OCI-LY3 (cell line): ENCODE measurements at regions not wholly inside any gene's neighbourhood (a gene's known extent, or its start where the extent isn't known, plus 50 kb on each side); places are given as distances from the start of the nearest gene placed in this dataset.

Experiments
- CTCF ChIP-seq: fragments of 200-600, 300-600 bp; sonication (generic); IDR thresholded peaks from 2 replicates; pipeline ENCODE4 v1.5.1; 2014; ENCODE audit warnings: antibody characterized with exemption, low read length, low read depth
- EZH2phosphoT487 ChIP-seq: fragments of 200-600 bp; shearing (Covaris generic); IDR thresholded peaks from 2 replicates; pipeline ENCODE4 v1.6.1; 2018; ENCODE audit warnings: antibody characterized with exemption, mixed run types, low read depth

- TF ChIP-seq CTCF (no peak), EZH2phosphoT487 (no peak)
These were observed 104.4 kb downstream of the BTBD3 start for GRCh38 chr20:12022126-12022525.
